ENCODE measurements at regions not wholly inside any gene's neighbourhood (a gene's known extent, or its start where the extent isn't known, plus 50 kb on each side); places are given as distances from the start of the nearest gene placed in this dataset.

DNA sequence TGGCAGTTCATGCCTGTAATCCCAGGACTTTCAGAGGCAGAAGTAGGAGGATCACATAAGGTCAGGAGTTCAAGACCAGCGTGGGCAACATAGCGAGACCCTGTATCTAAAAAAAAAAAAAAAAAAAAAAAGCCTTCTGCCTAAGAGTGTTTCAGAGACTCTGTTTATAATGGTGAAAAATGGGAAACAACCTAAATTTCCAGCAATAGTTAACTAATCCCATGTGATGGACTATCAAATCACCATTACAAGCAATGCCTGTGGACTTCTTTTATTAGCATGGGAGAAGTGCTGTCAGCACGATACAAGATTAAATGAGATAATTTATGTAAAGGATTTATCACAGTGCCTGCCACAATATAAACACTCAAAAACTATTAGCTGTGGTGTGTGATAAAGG lies 67.5 kb upstream of the CUX1 start:
- TF ChIP-seq POLR2A (IDR thresholded peaks at IDR 0.05) = no peak
- TF ChIP-seq CTCF (IDR thresholded peaks at IDR 0.05) = no peak
- TF ChIP-seq EP300 (IDR thresholded peaks at IDR 0.05) = no peak
